GM12874 (cell line): ENCODE measurements at regions not wholly inside any gene's neighbourhood (a gene's known extent, or its start where the extent isn't known, plus 50 kb on each side); places are given as distances from the start of the nearest gene placed in this dataset.

ENCODE experiments used
- TF ChIP-seq, protein P1 (sequence below): IDR thresholded peaks from 2 replicates; pipeline ENCODE4 v1.5.1; 2011; ENCODE audit warnings: low read depth, mild to moderate bottlenecking, control low read depth, low read length, moderate library complexity; ENCODE audit not compliant: insufficient read depth

GRCh38 chr5:77847814-77848290, 71.7 kb upstream of the TBCA start:
- TF ChIP-seq, protein P1, sequence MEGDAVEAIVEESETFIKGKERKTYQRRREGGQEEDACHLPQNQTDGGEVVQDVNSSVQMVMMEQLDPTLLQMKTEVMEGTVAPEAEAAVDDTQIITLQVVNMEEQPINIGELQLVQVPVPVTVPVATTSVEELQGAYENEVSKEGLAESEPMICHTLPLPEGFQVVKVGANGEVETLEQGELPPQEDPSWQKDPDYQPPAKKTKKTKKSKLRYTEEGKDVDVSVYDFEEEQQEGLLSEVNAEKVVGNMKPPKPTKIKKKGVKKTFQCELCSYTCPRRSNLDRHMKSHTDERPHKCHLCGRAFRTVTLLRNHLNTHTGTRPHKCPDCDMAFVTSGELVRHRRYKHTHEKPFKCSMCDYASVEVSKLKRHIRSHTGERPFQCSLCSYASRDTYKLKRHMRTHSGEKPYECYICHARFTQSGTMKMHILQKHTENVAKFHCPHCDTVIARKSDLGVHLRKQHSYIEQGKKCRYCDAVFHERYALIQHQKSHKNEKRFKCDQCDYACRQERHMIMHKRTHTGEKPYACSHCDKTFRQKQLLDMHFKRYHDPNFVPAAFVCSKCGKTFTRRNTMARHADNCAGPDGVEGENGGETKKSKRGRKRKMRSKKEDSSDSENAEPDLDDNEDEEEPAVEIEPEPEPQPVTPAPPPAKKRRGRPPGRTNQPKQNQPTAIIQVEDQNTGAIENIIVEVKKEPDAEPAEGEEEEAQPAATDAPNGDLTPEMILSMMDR: no peak

- TF ChIP-seq, protein P1: no peak
Observed at GRCh38 chr5:77847129-77847460, 71.0 kb upstream of the TBCA start.

DNA sequence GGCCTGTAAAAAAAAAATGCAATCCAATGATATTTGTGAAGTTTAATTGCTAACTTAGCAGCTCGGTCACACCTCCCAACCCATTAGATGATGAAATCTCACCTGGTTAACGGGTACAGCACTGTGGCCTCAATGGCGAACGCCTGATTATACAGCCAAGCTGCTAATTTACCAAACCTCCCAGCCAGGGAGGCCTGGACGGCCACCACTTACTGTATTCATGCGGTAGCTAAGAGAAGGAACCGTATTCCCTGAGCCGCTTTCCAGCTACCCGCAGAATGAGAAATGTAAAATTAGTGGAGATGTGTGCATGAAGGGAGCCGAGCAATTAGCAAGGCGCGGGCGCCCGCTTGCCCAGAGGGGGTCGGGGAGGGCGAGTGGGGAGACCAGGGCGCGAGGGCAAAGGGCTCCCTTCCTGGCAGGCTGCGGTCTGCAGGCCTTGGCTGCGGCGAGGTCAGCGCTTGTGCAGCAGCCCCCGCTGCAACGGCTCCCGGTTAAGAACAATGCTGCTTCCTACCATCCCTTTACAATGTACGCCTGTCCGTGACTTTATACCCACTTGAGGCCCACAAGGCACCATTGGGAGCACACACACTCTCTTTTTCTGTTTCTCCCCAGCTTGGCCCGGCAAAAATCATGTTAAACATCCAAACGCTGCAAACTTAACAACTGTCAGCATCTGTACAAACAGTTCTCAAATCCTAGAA, 70.4 kb upstream of the TBCA start:
- TF ChIP-seq, protein P1: no peak

DNA sequence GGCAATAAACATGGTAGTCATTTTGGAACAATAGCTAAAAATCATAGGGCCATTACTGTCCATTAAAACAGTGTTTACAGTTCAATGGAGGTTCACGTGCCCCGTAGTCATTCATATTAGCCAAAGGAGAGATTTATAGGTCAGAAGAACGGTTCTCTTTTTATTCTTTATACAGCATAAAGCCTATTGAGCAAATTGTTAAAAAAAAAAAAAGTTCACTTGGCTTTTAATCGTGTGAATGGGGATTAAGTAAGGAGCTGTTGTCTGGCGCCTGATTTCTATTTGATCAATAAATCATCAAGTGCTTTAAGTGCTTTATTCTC, 69.1 kb upstream of the TBCA start:
- TF ChIP-seq, protein P1: no peak

- TF ChIP-seq, protein P1: peak; percentile 44
Observed at GRCh38 chr5:77844623-77845323, 68.6 kb upstream of the TBCA start.

DNA sequence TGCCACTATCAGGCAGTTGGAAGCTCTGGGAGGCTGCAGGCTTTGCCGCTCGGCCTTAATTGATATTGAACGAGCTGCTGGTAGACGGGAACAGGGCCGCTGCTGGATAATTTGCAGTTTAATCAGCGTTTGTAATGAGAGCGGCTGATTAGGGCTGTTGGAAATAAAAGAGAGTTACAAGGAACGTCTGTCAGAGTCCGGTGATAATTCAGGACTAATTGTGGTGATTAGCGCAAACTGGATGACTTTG, 68.2 kb upstream of the TBCA start:
- TF ChIP-seq, protein P1: no peak

DNA sequence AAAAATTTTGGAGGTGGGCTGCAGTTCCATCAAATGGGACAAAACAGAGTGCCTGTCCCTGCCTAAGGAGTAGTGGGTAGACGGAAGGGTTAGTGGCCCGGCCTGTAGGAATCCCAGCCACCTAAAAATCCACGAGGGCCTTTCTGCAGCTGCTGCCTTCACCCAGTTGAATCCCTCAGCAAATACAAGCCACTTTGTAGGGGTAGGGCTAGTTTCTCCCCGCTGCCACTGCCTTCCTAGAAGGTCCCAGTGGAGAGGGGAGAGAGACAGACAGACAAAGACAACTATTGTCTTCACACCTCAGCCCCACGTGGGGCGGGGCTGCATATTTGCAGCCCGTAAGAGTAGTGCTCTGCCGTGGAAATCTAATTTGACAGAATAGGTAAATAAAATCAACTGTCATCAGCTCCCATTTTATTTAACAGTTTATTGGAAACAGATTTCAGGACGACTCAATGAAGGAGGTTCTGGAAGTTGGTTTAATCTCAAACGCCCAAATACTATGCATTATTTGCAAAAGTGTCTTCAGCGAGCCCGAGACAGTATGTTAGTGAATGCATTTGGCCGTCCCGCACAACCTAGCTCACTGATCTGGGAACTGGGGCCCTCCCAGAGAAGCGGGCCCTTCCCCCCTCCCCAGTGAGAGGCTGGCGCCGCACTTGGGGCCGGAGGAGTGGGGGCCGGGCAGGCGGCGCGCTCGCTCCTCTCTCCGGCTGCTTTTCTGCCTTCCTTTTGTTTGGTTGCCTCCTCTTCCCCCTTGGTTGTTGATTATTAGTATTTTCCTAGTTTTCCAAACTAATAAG, 67.6 kb upstream of the TBCA start:
- TF ChIP-seq, protein P1: no peak
